Epithelial cell of proximal tubule (primary cell): ENCODE measurements at regions not wholly inside any gene's neighbourhood (a gene's known extent, or its start where the extent isn't known, plus 50 kb on each side); places are given as distances from the start of the nearest gene placed in this dataset.
A peak's percentile ranks its signal among the peaks of the same experiment; 100 is the strongest.

Source experiments
- DNase-seq: peaks from one replicate; pipeline ENCODE4 v3.0.0-alpha.2; 2011; ENCODE audit warnings: low read depth
- H3K4me3 ChIP-seq: 2 replicates; pipeline ENCODE4 v1.5.1; 2011; ENCODE audit warnings: low read depth, mild to moderate bottlenecking, low read length
- CTCF ChIP-seq: conservative IDR thresholded peaks from 2 replicates; pipeline ENCODE4 v1.5.1; 2012; ENCODE audit warnings: low read depth, mild to moderate bottlenecking, low read length

GRCh38 chr2:125450092-125450491 lies 1205.9 kb upstream of the GYPC start:
- H3K4me3 ChIP-seq, result no peak overlapping the region
- no peak for DNase-seq
- no peak for TF ChIP-seq CTCF

- TF ChIP-seq CTCF, result no peak
- H3K4me3 ChIP-seq, result no peak overlapping the region
- DNase-seq, result peak; percentile 18
Observed at GRCh38 chr2:125455110-125455509, 1200.8 kb upstream of the GYPC start.

GRCh38 chr2:125456693-125457363 lies 1199.1 kb upstream of the GYPC start:
- TF ChIP-seq CTCF, result no peak
- H3K4me3 ChIP-seq, result no peak overlapping the region

GRCh38 chr2:125471963-125472362 lies 1184.0 kb upstream of the GYPC start:
- TF ChIP-seq CTCF, result peak; percentile 60
- no peak for DNase-seq
- H3K4me3 ChIP-seq, result no peak overlapping the region

More at GRCh38 chr2:125456693-125457363, 1199.1 kb upstream of the GYPC start:
- no peak for DNase-seq

GRCh38 chr2:125479143-125479636 lies 1176.8 kb upstream of the GYPC start:
- DNase-seq, result no peak
- no peak for TF ChIP-seq CTCF
- no peak overlapping the region for H3K4me3 ChIP-seq

- TF ChIP-seq CTCF, result no peak
- DNase-seq, result no peak
- no peak overlapping the region for H3K4me3 ChIP-seq
Observed at GRCh38 chr2:125490308-125490707, 1165.7 kb upstream of the GYPC start.

- no peak for DNase-seq
- no peak overlapping the region for H3K4me3 ChIP-seq
- no peak for TF ChIP-seq CTCF
Observed at GRCh38 chr2:125491663-125492062, 1164.3 kb upstream of the GYPC start.
